Right atrium auricular region (tissue), 2 donors: ENCODE measurements at regions not wholly inside any gene's neighbourhood (a gene's known extent, or its start where the extent isn't known, plus 50 kb on each side); places are given as distances from the start of the nearest gene placed in this dataset.
A peak's percentile ranks its signal among the peaks of the same experiment; 100 is the strongest.

Experiments
- DNase-seq: peaks from one replicate; pipeline ENCODE4 v3.0.0-alpha.2; 2019; ENCODE audit warnings: low spot score
- H3K27ac ChIP-seq, 2 donors: fragments of 200-600 bp; sonication (generic); 1 replicate in 1 of 2; 2 replicates in 1 of 2; pipeline ENCODE4 v1.5.1; 2016 to 2019
- H3K27me3 ChIP-seq, 2 donors: fragments of 200-600 bp; sonication (generic); one replicate each; pipeline versions ENCODE4 v1.5.1 to v1.6.0; 2017 to 2019
- H3K36me3 ChIP-seq: fragments of 200-600 bp; sonication (generic); one replicate; pipeline ENCODE4 v1.5.1; 2016
- H3K4me1 ChIP-seq, 2 donors: fragments of 200-600 bp; sonication (generic); one replicate each; pipeline versions ENCODE4 v1.5.1 to v1.6.0; 2017 to 2019
- H3K4me3 ChIP-seq, 2 donors: fragments of 200-600 bp; sonication (generic); 1 replicate in 1 of 2; 2 replicates in 1 of 2; pipeline ENCODE4 v1.5.1; 2017 to 2019; ENCODE audit warnings: mild to moderate bottlenecking in 1 of 2, moderate library complexity in 1 of 2
- H3K9me3 ChIP-seq, 2 donors: fragments of 200-600 bp; sonication (generic); one replicate each; pipeline ENCODE4 v1.5.1; 2019
- TF ChIP-seq, protein P1 (sequence below), 2 donors: fragments of 200-600 bp; sonication (generic); IDR thresholded peaks; one replicate each; pipeline ENCODE4 v1.5.1; 2019; ENCODE audit warnings: antibody characterized with exemption in 2 of 2

DNA sequence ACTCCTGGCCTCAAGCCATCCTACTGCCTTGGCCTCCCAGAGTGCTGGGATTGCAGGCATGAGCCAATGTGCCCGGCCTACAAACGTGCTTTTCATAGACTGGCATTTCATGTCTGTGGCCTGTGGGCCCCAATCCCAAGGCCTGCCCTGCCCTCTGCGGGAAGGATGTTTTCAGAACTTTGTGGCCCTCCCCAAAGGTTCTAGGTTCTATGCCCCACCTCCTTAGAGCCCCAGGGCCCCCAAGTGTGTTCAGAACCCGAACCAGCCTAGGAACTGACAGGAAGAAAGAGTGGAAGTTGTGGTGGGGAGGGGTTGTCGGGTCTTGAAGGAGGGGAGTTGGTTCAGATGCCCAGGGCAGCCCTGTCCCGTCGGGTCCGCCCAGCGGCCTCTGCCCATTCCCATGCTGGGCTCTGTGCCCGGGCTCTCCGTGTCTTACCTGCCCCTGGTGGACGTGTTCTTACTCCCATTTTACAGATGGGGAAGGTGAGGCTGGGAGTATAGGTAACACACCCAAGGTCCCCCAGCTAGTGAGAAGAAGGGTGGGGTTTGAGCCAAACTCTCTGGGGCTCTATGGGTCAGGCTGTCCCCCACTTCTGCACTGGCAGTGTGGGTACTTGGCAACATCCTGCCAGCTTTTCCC is 175.8 kb upstream of the IER5L start:
- DNase-seq, result no peak
- Histone ChIP-seq H3K4me1 (peaks cover 0 to 30% of the 10 kb centered on the region in 2 donors), H3K9me3 (peaks cover 0 to 10% of the 10 kb centered on the region in 2 donors), H3K27ac (peak overlapping the region; percentile 31 to 71), H3K36me3 (no peaks in the 10 kb centered on the region), H3K4me3 (no peak overlapping the region), H3K27me3 (no peaks in the 10 kb centered on the region)
- TF ChIP-seq, protein P1, sequence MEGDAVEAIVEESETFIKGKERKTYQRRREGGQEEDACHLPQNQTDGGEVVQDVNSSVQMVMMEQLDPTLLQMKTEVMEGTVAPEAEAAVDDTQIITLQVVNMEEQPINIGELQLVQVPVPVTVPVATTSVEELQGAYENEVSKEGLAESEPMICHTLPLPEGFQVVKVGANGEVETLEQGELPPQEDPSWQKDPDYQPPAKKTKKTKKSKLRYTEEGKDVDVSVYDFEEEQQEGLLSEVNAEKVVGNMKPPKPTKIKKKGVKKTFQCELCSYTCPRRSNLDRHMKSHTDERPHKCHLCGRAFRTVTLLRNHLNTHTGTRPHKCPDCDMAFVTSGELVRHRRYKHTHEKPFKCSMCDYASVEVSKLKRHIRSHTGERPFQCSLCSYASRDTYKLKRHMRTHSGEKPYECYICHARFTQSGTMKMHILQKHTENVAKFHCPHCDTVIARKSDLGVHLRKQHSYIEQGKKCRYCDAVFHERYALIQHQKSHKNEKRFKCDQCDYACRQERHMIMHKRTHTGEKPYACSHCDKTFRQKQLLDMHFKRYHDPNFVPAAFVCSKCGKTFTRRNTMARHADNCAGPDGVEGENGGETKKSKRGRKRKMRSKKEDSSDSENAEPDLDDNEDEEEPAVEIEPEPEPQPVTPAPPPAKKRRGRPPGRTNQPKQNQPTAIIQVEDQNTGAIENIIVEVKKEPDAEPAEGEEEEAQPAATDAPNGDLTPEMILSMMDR (IDR thresholded peaks at IDR 0.05), result no peak

- Histone ChIP-seq H3K4me3 (peak overlapping the region; percentile 14 to 52), H3K9me3 (peaks cover 0 to 10% of the 10 kb centered on the region in 2 donors), H3K27ac (peak overlapping the region; percentile 71 to 73), H3K4me1 (peaks cover 0 to 37% of the 10 kb centered on the region in 2 donors), H3K36me3 (no peaks in the 10 kb centered on the region), H3K27me3 (no peaks in the 10 kb centered on the region)
- DNase-seq, result no peak
- TF ChIP-seq, protein P1 (IDR thresholded peaks at IDR 0.05), result no peak
Measured at GRCh38 chr9:129352146-129352865, 174.2 kb upstream of the IER5L start.

DNA sequence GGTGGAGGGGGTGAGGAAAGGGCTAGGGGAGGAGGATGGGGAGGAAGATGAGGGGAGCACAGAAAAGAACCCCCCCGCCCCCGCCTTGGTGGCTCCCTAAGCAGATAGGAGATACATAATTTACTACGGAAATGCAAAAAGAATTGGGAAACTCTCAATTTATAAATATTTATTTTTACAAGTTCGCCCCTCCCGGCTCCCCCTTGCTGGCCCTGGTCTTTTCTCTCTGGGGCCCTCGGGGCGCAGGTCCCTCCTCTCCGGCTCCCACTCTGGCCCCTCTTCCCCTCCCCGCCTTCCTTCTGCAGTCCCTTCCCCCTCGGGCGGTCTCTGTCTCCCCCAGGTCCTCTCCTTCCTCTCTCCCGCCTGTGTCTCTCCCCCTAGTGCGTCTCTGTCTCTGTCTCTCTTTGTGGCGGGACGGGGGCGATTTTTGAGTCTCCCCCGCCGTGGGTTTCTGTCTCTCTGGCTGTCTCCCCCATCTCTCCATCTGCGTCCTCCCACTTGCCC is 173.6 kb upstream of the IER5L start:
- Histone ChIP-seq H3K27ac (peak overlapping the region; percentile 71 to 73), H3K27me3 (no peaks in the 10 kb centered on the region), H3K4me1 (peaks cover 0 to 37% of the 10 kb centered on the region in 2 donors), H3K4me3 (peak overlapping the region; percentile 14 to 52), H3K9me3 (peaks cover 0 to 10% of the 10 kb centered on the region in 2 donors), H3K36me3 (no peaks in the 10 kb centered on the region)
- TF ChIP-seq, protein P1 (IDR thresholded peaks at IDR 0.05), result no peak
- DNase-seq, result no peak

GRCh38 chr9:129351058-129351641 is 173.1 kb upstream of the IER5L start:
- peak overlapping the region in 1 of 2 donors; percentile 52 for H3K4me3 ChIP-seq
- TF ChIP-seq, protein P1 (IDR thresholded peaks at IDR 0.05), result no peak
- H3K27ac ChIP-seq, result peak overlapping the region; percentile 71 to 73
- H3K36me3 ChIP-seq, result no peaks in the 10 kb centered on the region
- peaks cover 0 to 8% of the 10 kb centered on the region in 2 donors for H3K9me3 ChIP-seq
- no peak for DNase-seq
- no peaks in the 10 kb centered on the region for H3K27me3 ChIP-seq
- H3K4me1 ChIP-seq, result peaks cover 0 to 37% of the 10 kb centered on the region in 2 donors

DNA sequence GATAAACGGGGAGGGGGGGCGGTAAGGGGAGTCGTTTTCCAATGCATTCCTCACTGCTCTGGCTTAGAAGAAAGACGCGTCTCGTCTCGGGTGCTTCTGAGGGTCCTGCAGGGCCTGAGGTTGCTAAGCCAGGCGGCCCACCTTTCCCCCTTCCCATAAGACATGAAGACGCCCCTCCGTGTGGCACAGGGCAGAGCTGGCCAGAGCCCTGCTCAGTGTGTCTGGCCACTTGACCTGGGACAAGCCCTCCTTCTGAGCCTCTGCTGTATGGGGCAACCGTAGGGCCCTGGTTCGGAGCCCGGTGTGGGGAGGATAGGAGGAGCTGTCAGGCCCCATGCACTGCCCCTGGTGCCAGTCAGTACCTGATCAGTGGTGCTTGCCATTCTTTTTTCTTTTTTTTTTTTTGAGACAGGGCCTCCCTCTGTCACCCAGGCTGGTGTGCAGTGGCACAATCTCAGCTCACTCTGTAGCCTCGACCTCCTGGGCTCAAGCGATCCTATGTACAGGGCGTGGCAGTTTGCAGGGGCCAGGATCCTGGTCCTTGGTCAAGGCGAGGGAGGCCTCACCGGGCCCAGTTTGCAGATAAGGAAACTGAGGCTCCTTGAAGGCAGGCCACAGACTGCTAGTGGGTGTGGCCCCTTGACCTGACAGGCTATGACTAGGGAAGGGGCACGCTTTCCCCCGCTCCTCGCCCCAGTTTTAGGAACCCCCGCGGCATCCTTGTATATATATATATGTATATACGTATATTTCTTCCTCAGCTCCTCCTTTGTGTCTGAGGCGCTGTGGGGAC is 172.3 kb upstream of the IER5L start:
- Histone ChIP-seq H3K4me1 (peaks cover 0 to 37% of the 10 kb centered on the region in 2 donors), H3K36me3 (no peaks in the 10 kb centered on the region), H3K4me3 (no peak overlapping the region), H3K27ac (no peak overlapping the region), H3K27me3 (no peaks in the 10 kb centered on the region), H3K9me3 (peaks cover 0 to under 1% of the 10 kb centered on the region in 2 donors)
- TF ChIP-seq, protein P1 (IDR thresholded peaks at IDR 0.05), result no peak
- no peak for DNase-seq
